SK-N-MC (cell line): ENCODE measurements at regions not wholly inside any gene's neighbourhood (a gene's known extent, or its start where the extent isn't known, plus 50 kb on each side); places are given as distances from the start of the nearest gene placed in this dataset.

Experiments
- EZH2 ChIP-seq: fragments of 200-600 bp; sonication (generic); IDR thresholded peaks from one replicate; pipeline ENCODE4 v1.6.1; 2017; ENCODE audit warnings: antibody characterized with exemption
- POLR2AphosphoS5 ChIP-seq: IDR thresholded peaks from 2 replicates; pipeline ENCODE4 v1.6.1; 2012; ENCODE audit warnings: mild to moderate bottlenecking, low read depth, low read length, borderline replicate concordance

DNA sequence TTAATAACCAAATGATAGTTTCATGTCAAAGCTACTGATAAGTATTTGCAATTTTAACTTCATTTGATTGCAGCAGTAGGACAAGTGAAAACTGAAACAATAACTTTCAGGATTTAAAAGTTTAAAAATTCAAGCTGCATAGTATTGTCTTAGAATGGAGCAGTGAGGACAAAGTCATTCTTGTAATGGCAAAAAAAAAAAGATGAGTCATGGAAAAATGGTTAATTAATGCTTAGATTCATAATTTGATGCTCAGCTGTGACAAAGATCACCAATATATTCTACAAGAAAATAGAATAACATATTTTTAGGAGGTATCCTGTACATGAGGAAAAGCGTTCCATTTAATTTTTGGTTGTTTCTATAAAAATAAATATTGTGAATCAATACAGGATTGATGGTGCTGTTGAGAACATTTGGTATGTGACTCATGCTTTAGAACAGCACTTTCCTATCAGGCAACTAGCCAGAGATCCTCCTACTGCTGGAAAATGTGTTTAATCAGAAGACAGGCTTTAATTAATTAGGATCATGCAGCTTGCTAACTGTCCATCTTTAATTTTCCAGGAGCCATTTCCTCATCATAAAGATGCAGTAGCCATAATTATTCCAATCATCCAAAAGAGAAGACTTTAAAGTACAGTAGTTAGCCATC lies 239.0 kb upstream of the MMADHC start:
- no peak for TF ChIP-seq POLR2AphosphoS5
- TF ChIP-seq EZH2, result no peak
